ENCODE measurements at regions not wholly inside any gene's neighbourhood (a gene's known extent, or its start where the extent isn't known, plus 50 kb on each side); places are given as distances from the start of the nearest gene placed in this dataset.

- intact Hi-C loops (cut with DNase I; ENCODE audit: low total_unique reads) (no loop called here), in situ Hi-C loops (cut with MboI; ENCODE audit: low sequenced_read_pairs in 4 of 4) (no loop called here)
- TF ChIP-seq POLR2A (IDR thresholded peaks at IDR 0.05): no peak
- TF ChIP-seq, protein P1, sequence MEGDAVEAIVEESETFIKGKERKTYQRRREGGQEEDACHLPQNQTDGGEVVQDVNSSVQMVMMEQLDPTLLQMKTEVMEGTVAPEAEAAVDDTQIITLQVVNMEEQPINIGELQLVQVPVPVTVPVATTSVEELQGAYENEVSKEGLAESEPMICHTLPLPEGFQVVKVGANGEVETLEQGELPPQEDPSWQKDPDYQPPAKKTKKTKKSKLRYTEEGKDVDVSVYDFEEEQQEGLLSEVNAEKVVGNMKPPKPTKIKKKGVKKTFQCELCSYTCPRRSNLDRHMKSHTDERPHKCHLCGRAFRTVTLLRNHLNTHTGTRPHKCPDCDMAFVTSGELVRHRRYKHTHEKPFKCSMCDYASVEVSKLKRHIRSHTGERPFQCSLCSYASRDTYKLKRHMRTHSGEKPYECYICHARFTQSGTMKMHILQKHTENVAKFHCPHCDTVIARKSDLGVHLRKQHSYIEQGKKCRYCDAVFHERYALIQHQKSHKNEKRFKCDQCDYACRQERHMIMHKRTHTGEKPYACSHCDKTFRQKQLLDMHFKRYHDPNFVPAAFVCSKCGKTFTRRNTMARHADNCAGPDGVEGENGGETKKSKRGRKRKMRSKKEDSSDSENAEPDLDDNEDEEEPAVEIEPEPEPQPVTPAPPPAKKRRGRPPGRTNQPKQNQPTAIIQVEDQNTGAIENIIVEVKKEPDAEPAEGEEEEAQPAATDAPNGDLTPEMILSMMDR (IDR thresholded peaks at IDR 0.05 in 4 of 5, conservative IDR thresholded peaks at IDR 0.05 in 1 of 5): peak in 3 of 5 experiments; percentile 11 to 48 (median 28)
- no peaks in the 10 kb centered on the region for H3K27me3 ChIP-seq
- no peak overlapping the region for H3K4me3 ChIP-seq
- H3K36me3 ChIP-seq: no peaks in the 10 kb centered on the region
- no peak for ATAC-seq
- no peak for DNase-seq
- H3K27ac ChIP-seq: no peak overlapping the region
- H3K4me1 ChIP-seq: no peaks in the 10 kb centered on the region
- H3K9me3 ChIP-seq: no peaks in the 10 kb centered on the region
Measured at GRCh38 chr1:217333939-217334338, 297.0 kb downstream of the GPATCH2 start.

- Histone ChIP-seq H3K9me3 (no peaks in the 10 kb centered on the region), H3K4me3 (no peak overlapping the region), H3K27ac (no peak overlapping the region), H3K4me1 (no peaks in the 10 kb centered on the region), H3K27me3 (no peaks in the 10 kb centered on the region), H3K36me3 (no peaks in the 10 kb centered on the region)
- ATAC-seq (no peak), DNase-seq (no peak)
- intact Hi-C loops (cut with DNase I; ENCODE audit: low total_unique reads): no loop called here
- no peak for TF ChIP-seq POLR2A (IDR thresholded peaks at IDR 0.05)
- TF ChIP-seq, protein P1 (IDR thresholded peaks at IDR 0.05 in 4 of 5, conservative IDR thresholded peaks at IDR 0.05 in 1 of 5): no peak
- in situ Hi-C loops (cut with MboI; ENCODE audit: low sequenced_read_pairs in 4 of 4): no loop called here
Measured at GRCh38 chr1:217332431-217333065, 298.3 kb downstream of the GPATCH2 start.

GRCh38 chr1:217331698-217332097 lies 299.2 kb downstream of the GPATCH2 start:
- H3K27me3 ChIP-seq: no peaks in the 10 kb centered on the region
- TF ChIP-seq, protein P1 (IDR thresholded peaks at IDR 0.05 in 4 of 5, conservative IDR thresholded peaks at IDR 0.05 in 1 of 5): no peak
- no peak for TF ChIP-seq POLR2A (IDR thresholded peaks at IDR 0.05)
- ATAC-seq: no peak
- H3K4me3 ChIP-seq: no peak overlapping the region
- H3K36me3 ChIP-seq: no peaks in the 10 kb centered on the region
- no peaks in the 10 kb centered on the region for H3K9me3 ChIP-seq
- no peaks in the 10 kb centered on the region for H3K4me1 ChIP-seq
- DNase-seq: no peak
- intact Hi-C loops (cut with DNase I; ENCODE audit: low total_unique reads): no loop called here
- in situ Hi-C loops (cut with MboI; ENCODE audit: low sequenced_read_pairs in 4 of 4): no loop called here
- no peak overlapping the region for H3K27ac ChIP-seq

DNA sequence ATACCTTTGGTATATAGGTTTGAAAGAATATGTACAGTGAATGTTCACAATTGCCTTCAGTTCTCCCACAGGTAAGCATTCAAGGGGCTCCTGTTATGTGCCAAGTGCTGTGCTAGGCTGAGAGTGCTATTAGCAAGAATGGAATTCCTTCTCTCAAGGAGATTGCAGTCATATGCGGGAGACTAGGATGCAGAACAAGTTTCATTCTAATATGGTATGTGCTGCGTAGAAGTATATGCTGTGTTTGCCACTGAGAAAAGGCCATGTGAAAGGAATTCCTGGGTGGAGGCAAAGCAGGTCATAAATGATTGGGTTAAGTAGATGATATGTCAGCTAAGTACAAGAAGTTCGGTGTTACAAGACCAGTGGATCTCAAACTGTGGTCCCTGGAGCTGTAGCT lies 303.0 kb downstream of the GPATCH2 start:
- in situ Hi-C loops (cut with MboI; ENCODE audit: low sequenced_read_pairs in 4 of 4) (no loop called here), intact Hi-C loops (cut with DNase I; ENCODE audit: low total_unique reads) (no loop called here)
- Histone ChIP-seq H3K27me3 (no peaks in the 10 kb centered on the region), H3K4me1 (no peaks in the 10 kb centered on the region), H3K9me3 (no peaks in the 10 kb centered on the region), H3K27ac (no peak overlapping the region), H3K4me3 (no peak overlapping the region), H3K36me3 (no peaks in the 10 kb centered on the region)
- DNase-seq: no peak
- ATAC-seq: no peak
- TF ChIP-seq, protein P1 (IDR thresholded peaks at IDR 0.05 in 4 of 5, conservative IDR thresholded peaks at IDR 0.05 in 1 of 5): no peak
- no peak for TF ChIP-seq POLR2A (IDR thresholded peaks at IDR 0.05)

GRCh38 chr1:217322834-217323233 lies 308.1 kb downstream of the GPATCH2 start:
- no peak overlapping the region for H3K27ac ChIP-seq
- no peaks in the 10 kb centered on the region for H3K9me3 ChIP-seq
- no peak for ATAC-seq
- intact Hi-C loops (cut with DNase I; ENCODE audit: low total_unique reads) (no loop called here), in situ Hi-C loops (cut with MboI; ENCODE audit: low sequenced_read_pairs in 4 of 4) (no loop called here)
- H3K36me3 ChIP-seq: no peaks in the 10 kb centered on the region
- H3K27me3 ChIP-seq: no peaks in the 10 kb centered on the region
- H3K4me3 ChIP-seq: no peak overlapping the region
- no peak for DNase-seq
- no peaks in the 10 kb centered on the region for H3K4me1 ChIP-seq
- TF ChIP-seq, protein P1 (IDR thresholded peaks at IDR 0.05 in 4 of 5, conservative IDR thresholded peaks at IDR 0.05 in 1 of 5): no peak
- TF ChIP-seq POLR2A (IDR thresholded peaks at IDR 0.05): no peak
